ENCODE measurements at regions not wholly inside any gene's neighbourhood (a gene's known extent, or its start where the extent isn't known, plus 50 kb on each side); places are given as distances from the start of the nearest gene placed in this dataset.

DNA sequence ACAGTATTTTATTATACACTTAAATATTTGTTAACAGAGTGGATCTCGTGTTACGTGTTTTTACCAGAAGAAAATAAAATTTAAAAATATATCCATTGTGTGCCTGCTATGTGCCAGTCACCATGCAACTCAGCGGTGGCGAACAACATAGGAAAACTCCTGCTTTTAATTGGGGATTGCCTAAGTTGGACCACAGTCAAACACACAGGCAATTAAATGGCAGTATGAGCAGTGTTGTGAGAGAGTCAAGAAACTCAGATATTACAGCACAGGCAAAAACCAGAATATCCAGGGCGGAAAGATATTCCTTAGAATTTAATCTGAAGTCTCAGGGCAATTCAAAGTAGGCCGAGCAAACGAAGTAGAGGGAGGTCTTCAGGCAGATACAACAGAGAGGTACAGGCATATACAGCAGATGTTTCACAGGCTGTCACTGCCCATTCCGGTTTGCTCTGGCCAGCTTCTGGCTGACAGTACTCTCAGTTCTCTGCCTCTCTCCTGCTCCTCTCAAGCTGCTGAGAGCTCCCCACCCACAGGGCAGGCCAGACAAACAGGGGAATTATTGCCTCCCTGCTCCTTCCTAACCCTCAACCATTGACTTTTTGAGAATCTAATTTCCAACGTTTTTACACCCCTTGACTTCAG is 540.2 kb upstream of the TMEM132C start:
- TF ChIP-seq EZH2 (IDR thresholded peaks at IDR 0.05; ENCODE audit: low read depth, unreplicated experiment) = no peak
- TF ChIP-seq ZNF114 (CRISPR knock-in tag; IDR thresholded peaks at IDR 0.05) = no peak
- TF ChIP-seq ZNF331 (CRISPR knock-in tag; IDR thresholded peaks at IDR 0.05; ENCODE audit: low read depth) = no peak
- TF ChIP-seq NANOG (IDR thresholded peaks at IDR 0.05; ENCODE audit: borderline replicate concordance) = no peak
- no peak for TF ChIP-seq JUNB (IDR thresholded peaks at IDR 0.05; ENCODE audit: unreplicated experiment)
- TF ChIP-seq, protein P1, sequence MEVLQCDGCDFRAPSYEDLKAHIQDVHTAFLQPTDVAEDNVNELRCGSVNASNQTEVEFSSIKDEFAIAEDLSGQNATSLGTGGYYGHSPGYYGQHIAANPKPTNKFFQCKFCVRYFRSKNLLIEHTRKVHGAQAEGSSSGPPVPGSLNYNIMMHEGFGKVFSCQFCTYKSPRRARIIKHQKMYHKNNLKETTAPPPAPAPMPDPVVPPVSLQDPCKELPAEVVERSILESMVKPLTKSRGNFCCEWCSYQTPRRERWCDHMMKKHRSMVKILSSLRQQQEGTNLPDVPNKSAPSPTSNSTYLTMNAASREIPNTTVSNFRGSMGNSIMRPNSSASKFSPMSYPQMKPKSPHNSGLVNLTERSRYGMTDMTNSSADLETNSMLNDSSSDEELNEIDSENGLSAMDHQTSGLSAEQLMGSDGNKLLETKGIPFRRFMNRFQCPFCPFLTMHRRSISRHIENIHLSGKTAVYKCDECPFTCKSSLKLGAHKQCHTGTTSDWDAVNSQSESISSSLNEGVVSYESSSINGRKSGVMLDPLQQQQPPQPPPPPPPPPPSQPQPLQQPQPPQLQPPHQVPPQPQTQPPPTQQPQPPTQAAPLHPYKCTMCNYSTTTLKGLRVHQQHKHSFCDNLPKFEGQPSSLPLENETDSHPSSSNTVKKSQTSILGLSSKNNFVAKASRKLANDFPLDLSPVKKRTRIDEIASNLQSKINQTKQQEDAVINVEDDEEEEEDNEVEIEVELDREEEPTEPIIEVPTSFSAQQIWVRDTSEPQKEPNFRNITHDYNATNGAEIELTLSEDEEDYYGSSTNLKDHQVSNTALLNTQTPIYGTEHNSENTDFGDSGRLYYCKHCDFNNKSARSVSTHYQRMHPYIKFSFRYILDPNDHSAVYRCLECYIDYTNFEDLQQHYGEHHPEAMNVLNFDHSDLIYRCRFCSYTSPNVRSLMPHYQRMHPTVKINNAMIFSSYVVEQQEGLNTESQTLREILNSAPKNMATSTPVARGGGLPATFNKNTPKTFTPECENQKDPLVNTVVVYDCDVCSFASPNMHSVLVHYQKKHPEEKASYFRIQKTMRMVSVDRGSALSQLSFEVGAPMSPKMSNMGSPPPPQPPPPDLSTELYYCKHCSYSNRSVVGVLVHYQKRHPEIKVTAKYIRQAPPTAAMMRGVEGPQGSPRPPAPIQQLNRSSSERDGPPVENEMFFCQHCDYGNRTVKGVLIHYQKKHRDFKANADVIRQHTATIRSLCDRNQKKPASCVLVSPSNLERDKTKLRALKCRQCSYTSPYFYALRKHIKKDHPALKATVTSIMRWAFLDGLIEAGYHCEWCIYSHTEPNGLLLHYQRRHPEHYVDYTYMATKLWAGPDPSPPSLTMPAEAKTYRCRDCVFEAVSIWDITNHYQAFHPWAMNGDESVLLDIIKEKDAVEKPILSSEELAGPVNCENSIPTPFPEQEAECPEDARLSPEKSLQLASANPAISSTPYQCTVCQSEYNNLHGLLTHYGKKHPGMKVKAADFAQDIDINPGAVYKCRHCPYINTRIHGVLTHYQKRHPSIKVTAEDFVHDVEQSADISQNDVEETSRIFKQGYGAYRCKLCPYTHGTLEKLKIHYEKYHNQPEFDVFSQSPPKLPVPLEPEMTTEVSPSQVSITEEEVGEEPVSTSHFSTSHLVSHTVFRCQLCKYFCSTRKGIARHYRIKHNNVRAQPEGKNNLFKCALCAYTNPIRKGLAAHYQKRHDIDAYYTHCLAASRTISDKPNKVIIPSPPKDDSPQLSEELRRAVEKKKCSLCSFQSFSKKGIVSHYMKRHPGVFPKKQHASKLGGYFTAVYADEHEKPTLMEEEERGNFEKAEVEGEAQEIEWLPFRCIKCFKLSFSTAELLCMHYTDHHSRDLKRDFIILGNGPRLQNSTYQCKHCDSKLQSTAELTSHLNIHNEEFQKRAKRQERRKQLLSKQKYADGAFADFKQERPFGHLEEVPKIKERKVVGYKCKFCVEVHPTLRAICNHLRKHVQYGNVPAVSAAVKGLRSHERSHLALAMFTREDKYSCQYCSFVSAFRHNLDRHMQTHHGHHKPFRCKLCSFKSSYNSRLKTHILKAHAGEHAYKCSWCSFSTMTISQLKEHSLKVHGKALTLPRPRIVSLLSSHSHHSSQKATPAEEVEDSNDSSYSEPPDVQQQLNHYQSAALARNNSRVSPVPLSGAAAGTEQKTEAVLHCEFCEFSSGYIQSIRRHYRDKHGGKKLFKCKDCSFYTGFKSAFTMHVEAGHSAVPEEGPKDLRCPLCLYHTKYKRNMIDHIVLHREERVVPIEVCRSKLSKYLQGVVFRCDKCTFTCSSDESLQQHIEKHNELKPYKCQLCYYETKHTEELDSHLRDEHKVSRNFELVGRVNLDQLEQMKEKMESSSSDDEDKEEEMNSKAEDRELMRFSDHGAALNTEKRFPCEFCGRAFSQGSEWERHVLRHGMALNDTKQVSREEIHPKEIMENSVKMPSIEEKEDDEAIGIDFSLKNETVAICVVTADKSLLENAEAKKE (CRISPR knock-in tag; IDR thresholded peaks at IDR 0.05) = no peak
- TF ChIP-seq STAT1 (IDR thresholded peaks at IDR 0.05; ENCODE audit: unreplicated experiment) = no peak
- TF ChIP-seq CREB1 (CRISPR knock-in tag; IDR thresholded peaks at IDR 0.05; ENCODE audit: low read depth) = no peak
- TF ChIP-seq EZH2phosphoT487 (IDR thresholded peaks at IDR 0.05; ENCODE audit: unreplicated experiment) = no peak
- TF ChIP-seq, protein P2, sequence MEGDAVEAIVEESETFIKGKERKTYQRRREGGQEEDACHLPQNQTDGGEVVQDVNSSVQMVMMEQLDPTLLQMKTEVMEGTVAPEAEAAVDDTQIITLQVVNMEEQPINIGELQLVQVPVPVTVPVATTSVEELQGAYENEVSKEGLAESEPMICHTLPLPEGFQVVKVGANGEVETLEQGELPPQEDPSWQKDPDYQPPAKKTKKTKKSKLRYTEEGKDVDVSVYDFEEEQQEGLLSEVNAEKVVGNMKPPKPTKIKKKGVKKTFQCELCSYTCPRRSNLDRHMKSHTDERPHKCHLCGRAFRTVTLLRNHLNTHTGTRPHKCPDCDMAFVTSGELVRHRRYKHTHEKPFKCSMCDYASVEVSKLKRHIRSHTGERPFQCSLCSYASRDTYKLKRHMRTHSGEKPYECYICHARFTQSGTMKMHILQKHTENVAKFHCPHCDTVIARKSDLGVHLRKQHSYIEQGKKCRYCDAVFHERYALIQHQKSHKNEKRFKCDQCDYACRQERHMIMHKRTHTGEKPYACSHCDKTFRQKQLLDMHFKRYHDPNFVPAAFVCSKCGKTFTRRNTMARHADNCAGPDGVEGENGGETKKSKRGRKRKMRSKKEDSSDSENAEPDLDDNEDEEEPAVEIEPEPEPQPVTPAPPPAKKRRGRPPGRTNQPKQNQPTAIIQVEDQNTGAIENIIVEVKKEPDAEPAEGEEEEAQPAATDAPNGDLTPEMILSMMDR (conservative IDR thresholded peaks at IDR 0.05; ENCODE audit: low read depth in 2 of 2) = no peak
- TF ChIP-seq, protein P3, sequence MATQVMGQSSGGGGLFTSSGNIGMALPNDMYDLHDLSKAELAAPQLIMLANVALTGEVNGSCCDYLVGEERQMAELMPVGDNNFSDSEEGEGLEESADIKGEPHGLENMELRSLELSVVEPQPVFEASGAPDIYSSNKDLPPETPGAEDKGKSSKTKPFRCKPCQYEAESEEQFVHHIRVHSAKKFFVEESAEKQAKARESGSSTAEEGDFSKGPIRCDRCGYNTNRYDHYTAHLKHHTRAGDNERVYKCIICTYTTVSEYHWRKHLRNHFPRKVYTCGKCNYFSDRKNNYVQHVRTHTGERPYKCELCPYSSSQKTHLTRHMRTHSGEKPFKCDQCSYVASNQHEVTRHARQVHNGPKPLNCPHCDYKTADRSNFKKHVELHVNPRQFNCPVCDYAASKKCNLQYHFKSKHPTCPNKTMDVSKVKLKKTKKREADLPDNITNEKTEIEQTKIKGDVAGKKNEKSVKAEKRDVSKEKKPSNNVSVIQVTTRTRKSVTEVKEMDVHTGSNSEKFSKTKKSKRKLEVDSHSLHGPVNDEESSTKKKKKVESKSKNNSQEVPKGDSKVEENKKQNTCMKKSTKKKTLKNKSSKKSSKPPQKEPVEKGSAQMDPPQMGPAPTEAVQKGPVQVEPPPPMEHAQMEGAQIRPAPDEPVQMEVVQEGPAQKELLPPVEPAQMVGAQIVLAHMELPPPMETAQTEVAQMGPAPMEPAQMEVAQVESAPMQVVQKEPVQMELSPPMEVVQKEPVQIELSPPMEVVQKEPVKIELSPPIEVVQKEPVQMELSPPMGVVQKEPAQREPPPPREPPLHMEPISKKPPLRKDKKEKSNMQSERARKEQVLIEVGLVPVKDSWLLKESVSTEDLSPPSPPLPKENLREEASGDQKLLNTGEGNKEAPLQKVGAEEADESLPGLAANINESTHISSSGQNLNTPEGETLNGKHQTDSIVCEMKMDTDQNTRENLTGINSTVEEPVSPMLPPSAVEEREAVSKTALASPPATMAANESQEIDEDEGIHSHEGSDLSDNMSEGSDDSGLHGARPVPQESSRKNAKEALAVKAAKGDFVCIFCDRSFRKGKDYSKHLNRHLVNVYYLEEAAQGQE (IDR thresholded peaks at IDR 0.05; ENCODE audit: unreplicated experiment) = no peak
- TF ChIP-seq ETS1 (IDR thresholded peaks at IDR 0.05) = no peak
- no peak for TF ChIP-seq POLR2AphosphoS5 (IDR thresholded peaks at IDR 0.05; ENCODE audit: low read depth)
- H3K36me3 ChIP-seq (ENCODE audit: insufficient read depth) = no peaks in the 10 kb centered on the region
- H3K4me2 ChIP-seq = no peak overlapping the region
- no peaks in the 10 kb centered on the region for H3K79me2 ChIP-seq (replicated peaks; ENCODE audit: insufficient read depth)
- H3K36me3 Mint-ChIP-seq (ENCODE audit: low read depth) = peaks cover 44% of the 10 kb centered on the region
- no peak for DNase-seq (ENCODE audit: low spot score)
- ATAC-seq = no peak
- no peaks in the 10 kb centered on the region for H3K4me1 ChIP-seq (ENCODE audit: insufficient read depth)
- H3K9me2 ChIP-seq (ENCODE audit: insufficient read depth) = no peaks in the 10 kb centered on the region
- H3K4me1 Mint-ChIP-seq = no peaks in the 10 kb centered on the region
- no peak overlapping the region for H3K27ac ChIP-seq (ENCODE audit: low read depth)
- no peak overlapping the region for H3K27ac Mint-ChIP-seq
- no peaks in the 10 kb centered on the region for H3K27me3 ChIP-seq (ENCODE audit: insufficient read depth)
- peaks cover 98% of the 10 kb centered on the region for H3K9me3 Mint-ChIP-seq
- no peak overlapping the region for H3K4me3 Mint-ChIP-seq
- no peaks in the 10 kb centered on the region for H4K20me1 ChIP-seq (replicated peaks; ENCODE audit: insufficient read depth)
- H3K27me3 Mint-ChIP-seq (ENCODE audit: insufficient read depth, low read depth, poor library complexity) = no peaks in the 10 kb centered on the region
- H3K4me3 ChIP-seq = no peak overlapping the region
- H3F3A ChIP-seq (replicated peaks; ENCODE audit: low read depth) = no peaks in the 10 kb centered on the region
- H2AFZ ChIP-seq = no peak overlapping the region
